ENCODE measurements at regions not wholly inside any gene's neighbourhood (a gene's known extent, or its start where the extent isn't known, plus 50 kb on each side); places are given as distances from the start of the nearest gene placed in this dataset.
"Not testable (repeated sequence)": the region's sequence is repeated elsewhere in the genome, so short reads cannot be mapped to it uniquely, and the experiment has no call there.

DNA sequence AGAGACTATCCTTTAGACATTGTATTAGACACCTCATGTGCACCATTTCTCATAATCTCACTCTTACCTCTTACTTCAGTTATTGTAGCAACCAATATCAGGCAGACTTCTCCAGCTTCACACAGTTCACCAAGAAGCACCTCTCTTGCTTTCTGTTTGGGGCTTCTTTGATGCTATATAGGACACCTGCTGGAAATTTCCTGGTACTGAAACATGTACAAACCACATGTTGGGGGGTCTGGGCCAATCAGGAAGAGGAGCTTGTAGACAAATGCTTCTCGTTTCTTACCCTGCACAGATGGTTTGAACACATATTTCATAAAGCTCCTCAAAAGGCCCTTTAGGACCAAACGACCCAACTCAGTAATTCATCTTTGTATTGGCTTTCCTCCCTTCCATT lies 212.1 kb downstream of the IZUMO3 start:
- no peak for DNase-seq

DNA sequence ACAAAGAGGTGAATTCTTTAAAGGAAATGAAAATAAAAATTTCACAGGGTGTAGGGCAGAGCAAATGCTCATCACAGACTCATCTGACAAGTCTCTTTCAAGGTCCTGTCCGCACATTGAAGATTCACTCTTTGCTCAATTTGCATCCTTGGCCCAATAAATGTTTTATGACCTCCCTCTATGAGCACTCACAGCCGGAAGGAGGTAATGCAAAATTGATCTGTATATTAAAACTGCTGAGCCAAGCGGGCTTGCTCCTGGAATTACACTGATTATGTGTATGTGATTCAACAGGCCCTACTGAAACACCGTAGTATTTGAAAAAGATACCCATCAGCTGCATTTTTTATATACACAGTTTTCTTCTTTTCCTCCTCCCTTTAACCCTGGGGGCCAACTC lies 246.8 kb downstream of the IZUMO3 start:
- no peak for DNase-seq

DNA sequence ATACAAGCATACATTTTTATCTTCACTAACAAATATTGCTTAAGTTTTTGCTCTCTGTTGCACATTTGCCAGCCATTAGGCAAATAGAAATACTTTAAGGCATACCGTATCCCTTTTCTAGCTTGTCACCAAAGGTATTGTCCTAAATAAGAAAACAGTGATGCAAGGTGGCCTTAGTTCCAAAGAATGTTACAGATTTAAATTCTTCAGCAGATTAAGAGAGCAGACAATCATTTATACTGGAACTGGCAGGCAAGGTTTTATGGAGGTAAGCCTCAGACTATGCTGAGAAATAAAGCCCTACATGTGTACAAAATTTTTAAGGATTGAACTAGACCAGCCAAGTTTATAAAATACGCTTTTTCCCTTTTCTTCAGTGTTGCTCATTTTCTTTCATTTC lies 247.8 kb downstream of the IZUMO3 start:
- DNase-seq = no peak

DNA sequence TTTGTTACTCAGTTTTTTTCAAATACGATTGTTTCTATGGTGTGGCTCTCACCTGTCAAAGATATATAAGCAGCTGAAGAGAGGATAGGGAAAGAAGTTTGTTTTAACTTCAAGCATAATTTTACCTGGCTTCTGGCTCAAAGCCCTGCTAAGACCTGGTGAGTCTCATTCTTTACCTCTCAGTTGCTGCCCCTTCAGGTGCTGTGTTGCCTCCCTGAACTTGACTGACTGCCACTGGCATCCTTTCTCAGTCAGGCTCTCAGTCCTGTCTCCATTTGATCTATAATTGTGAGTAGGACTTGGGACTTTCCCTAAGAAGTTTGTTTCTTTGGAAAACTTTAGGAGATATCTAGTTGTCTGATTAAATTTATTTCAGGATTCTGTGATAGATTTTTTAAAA lies 249.6 kb downstream of the IZUMO3 start:
- no peak for DNase-seq

DNA sequence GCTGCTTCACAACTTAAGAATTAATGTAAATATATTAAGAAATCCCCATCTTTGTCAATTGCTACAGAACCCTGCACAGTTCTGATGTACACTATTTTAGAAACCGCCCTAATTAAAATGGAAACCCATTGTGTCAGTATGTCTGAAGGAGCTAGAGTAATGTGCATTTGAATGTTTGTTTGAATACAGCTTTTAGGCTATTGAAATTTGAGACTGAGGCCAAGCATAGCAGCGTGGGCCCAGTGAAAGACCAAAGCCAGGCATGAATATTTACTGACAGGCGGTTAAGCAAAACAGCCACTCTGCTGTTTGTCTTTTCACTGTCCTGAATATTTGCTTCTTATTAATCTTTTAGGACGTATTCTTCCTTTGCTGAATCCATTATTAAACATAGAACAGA lies 252.3 kb downstream of the IZUMO3 start:
- DNase-seq = no peak

DNA sequence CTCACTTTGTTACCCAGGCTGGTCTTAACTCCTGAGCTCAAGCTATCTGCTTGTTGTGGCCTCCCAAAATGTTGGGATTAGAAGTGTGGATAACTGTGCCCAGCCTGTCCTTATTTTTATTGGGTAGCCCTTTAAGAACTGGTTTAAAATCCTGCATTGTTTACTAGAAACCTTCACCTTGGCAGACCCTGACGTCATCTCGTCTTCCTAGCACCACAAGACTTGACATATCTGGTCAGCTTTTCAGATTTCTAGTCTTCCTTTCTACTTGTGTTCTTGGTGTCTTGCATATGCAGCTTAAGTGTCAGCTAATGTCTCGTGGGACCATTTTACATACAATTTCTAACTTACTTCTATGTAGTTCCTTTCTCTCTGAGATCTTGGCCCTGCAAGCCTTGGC lies 258.9 kb downstream of the IZUMO3 start:
- no peak for DNase-seq

DNA sequence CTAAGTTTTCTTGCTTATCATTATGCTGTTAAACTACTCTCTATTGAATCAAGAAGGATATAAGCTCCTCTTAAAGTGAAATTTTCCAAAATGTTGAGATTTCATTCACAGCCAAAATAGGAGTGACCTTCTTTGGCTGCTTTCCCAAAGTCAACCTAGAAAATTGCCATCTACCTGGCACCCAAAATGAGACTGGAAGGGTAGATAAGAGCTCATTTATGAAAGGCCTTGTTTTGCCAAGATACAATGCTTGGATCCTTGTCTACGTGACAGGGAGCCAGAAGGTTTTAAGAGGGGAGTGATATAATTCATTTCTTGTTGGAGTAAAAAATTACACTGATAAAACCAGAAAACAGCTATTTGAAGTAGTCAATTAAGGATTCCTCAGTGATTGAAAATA lies 287.1 kb downstream of the IZUMO3 start:
- no peak for DNase-seq

DNA sequence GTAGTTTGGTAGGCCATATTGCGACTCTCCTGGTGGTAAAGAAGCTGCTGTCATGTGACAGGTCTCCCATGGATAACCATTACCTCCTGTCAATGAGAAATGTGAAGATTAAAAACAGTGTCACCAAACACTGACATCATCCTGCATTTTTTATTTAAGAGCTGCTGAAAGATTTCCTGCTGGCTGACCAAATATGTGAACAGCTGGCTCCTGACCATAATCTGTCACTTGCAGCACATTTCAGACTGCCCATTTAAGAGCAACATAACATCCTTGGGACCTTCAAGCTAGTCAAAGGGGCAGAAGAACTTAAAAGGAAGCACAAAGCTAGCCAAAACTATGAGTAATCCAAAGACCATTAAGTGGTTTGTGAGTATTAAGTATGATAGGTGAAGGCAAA lies 288.0 kb downstream of the IZUMO3 start:
- no peak for DNase-seq

DNA sequence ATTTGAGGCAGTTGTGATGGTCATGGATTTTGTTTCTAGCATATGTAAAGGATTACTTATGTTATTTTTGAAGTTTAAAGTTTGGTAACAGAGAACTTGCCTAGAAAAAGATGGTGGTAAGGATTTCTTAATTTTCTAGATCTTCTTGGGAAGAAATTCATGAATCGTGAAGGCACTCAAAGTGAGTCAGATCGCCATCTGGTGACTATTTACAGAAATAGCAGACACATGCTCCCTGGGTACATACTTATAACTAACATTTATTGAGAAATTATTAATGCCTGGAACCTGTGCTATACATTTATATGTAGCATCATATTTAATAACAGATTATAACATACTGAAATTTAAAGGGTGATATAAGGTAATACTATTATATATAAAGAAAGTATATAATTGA lies 299.7 kb downstream of the IZUMO3 start:
- DNase-seq = no peak

DNA sequence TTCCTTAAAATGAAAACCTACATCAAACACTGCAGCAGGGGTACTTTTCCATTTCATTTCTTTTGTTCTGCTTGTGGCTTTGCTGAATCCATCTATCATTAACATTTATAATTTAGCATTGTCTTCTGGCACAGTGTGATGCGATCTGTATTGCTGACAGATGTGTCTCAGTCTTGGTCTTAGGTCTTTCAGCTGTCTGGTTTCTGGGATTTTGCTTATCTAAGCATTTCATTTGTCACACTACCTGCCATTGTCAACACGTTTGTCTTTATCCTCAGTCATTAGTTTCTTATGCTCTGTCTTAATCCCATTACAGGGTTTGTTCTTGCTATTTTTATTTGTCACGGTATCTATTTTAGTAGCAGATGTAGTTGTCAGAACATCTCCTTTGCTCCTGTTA lies 303.1 kb downstream of the IZUMO3 start:
- DNase-seq = no peak

DNA sequence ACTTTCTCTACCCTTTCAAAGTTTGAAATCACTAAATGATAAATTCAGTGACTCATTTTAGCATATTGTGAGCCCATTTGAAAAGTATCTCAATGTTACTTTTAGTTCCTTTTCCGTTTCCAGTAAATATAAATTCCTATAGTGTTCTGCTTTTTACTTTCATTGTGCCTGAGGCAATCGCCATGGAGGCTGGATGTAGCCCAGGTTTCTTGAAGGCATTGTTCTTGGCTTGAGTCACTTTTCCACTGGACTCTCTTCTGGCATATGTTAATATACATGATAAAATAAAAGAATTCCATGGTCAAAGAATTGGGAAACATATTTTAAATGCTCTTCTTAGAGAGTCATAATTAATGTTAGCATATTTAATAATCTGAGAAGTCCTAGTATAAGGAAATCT lies 327.0 kb downstream of the IZUMO3 start:
- no peak for DNase-seq

DNA sequence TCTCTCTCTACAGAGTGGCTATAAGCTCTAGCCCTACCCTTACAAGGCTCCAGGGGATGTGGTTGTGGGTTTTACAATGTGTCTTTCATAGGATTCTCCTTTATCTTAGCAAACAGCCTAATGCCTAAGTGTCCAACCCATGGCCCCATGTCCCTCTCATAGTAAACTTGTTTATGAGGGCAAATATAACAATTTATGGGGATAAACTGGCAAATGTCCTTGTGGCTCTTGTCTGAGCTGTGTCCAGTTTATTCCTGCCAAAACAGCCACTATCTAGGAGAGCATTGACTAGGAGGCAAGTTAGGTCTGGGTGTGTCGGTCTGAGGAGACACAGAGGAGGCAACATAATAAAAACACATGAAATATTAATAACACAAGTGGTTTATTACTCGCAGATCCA lies 335.1 kb downstream of the IZUMO3 start:
- DNase-seq = no peak

DNA sequence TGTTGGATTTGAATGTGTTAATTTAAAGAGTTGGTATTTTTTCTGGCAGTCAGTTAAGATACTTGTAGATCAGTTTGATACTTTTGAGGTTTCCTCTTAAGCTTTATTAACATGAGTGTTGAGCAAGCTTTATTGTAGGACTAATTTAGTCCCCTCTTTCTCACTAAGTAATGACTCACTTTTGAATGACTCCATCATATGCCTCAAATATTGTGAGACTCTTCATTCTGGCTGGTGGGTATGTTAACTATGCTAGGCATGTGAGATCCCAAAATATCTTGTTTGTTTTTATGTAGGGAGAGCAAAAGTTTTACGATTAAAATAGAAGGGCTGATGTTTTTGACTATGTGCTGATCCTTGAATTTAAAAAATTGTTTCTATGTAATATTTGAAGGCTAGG lies 355.7 kb downstream of the IZUMO3 start:
- no peak for DNase-seq

DNA sequence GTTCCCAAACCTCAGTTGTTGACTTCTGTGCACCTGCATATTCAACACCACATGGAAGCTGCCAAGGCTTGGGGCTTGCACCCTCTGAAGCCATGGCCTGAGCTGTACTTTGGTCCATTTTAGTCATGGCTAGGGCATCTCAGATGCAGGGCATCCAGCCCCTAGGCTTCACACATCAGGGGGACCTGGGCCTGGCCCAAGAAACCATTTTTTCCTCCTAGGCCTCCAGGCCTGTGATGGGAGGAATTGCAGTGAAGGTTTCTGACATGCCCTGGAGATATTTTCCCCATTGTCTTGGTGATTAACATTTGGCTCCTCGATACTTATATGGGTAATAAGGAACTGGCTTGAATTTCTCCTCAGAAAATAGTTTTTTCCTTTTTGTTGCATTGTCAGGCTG lies 354.5 kb upstream of the ELAVL2 start:
- DNase-seq = not testable (repeated sequence)

DNA sequence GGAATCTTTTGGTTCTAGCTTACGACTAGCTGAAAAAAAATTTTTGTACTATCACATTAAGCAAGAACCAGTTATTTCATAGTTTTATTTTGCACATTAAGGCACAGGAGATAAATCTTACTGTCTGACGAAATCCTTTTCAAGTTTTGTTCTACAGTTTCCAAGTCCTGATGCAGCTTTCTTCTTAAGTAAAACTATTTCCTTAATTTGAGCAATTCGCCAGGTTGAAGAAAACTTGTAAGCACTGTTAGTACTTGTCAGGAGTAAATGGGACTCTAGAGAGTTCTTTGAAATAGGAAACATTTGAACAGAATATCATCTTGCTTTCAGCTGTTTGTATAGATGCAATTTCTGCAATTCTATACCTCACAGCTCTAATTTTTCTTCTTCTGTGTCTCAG lies 318.8 kb upstream of the ELAVL2 start:
- DNase-seq = no peak

DNA sequence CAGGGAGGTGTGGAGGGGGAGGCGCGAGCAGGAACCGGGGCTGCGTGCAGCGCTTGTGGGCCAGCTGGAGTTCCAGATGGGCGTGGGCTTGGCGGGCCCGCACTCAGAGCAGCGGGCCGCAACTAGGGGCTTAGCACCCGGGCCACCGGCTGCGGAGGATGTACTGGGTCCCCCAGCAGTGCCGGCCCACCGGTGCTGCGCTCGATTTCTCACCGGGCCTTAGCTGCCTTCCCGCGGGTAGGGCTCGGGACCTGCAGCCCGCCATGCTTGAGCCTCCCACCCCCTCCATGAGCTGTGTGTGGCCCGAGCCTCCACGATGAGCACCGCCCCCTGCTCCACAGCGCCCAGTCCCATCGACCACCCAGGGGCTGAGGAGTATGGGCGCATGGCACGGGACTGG lies 309.0 kb upstream of the ELAVL2 start:
- not testable (repeated sequence) for DNase-seq

DNA sequence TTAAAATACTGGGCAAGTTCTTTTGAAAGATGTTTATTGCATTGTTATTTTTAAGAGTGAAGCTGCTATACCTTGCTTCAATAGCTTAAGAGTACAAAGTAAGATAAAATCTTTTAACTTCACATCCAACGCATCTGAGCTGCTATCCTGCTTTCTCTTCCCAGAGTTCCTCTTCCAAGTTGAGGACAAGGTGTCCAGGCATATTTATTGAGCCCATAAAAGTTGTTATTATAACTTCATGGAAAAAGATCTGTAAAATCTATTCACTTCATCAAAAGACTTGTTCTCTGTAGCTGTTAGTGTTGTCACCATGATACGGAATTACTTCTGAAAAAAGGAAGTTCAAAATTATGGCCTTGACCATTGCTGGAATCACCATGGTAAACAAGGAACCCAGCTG lies 306.2 kb upstream of the ELAVL2 start:
- no peak for DNase-seq

DNA sequence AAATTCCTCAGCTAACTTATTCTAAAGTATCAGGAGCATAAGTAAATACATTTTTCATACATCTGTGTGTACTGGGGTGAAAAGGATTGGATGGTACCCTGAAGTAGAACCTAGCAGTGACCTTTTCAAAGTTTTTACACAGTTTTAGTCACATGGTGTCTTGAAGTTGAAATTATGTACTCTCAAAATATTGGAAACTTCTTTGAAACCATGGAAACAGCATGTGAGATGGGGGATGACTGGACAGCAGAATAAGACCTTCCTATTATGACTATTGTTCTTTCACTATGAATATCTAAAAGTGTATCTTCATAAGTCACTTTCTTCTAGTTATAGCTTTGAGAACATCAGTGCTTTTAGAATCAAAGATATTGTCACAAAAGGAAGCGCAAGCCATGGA lies 301.5 kb upstream of the ELAVL2 start:
- no peak for DNase-seq

DNA sequence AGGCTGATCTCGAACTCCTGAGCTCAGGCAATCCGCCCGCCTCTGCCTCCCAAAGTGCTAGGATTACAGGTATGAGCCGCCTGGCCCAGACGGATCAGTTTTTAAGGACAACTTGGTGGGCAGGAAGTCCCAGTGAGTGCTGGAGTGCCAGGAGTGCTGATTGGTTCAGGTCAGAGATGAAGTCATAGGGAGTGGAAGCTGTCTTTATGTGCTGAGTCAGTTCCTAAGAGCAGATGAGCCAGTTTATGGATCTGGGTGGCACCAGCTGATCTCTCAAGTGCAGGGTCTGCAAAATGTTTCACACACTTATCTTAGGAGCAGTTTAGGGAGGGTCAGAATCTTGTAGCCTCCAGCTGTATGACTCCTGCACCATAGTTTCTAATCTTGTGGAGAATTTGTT lies 292.1 kb upstream of the ELAVL2 start:
- DNase-seq = no peak

DNA sequence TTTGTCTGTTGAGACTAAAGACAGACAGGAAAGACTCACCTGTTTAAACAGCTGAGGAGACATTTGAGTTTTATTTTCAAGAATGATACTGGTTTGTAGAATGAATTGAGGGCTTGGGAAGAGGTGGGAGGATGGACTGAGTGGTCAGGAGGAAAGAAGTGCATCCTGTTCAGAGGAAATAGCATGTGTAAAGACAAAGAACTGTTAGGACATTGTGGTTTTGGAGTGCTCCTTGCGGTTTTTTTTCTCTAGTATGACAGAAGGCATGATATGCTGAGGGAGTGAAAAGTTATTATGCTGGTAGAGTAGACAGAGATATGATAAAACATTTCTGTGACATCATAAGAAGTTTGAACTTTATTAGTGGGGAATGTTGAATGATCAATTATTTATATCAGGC lies 270.7 kb upstream of the ELAVL2 start:
- no peak for DNase-seq

DNA sequence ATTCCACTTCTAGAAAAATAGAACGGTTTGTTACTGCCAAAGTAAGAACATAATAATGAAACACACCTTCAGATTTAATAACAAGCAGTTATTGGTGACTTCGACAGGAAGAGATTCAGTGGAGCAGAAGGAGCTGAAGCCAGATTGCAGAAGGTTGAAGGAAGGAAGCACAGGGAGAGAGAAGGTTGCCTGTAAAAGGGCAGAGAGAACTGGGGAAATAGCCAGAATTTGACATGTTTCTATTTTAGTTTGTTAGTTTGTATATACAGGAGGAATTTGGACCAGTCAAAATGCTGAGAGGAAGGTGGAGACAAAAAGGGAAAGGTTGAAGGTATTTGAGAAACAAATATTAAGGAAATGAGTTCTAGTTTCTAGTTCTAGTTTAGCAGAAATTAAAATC lies 269.2 kb upstream of the ELAVL2 start:
- no peak for DNase-seq

DNA sequence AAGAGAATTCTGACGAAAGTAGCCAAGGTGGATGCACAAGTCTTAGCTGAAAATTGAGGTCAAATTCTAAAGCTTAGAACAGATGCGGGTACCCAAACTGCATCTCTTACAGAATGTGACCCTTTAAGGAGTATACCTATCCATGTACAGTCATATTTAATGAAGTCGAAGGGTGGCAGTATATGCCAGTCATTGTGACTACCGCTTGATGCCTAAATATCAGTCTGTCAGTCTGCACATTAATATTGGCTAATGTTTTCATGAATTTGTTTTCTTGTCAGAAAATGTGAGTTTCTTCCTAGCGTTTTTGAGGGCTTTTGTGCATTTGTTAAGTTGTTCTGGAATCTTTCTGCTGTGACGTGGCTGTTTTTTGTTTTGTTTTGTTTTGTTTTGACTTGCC lies 264.5 kb upstream of the ELAVL2 start:
- no peak for DNase-seq

DNA sequence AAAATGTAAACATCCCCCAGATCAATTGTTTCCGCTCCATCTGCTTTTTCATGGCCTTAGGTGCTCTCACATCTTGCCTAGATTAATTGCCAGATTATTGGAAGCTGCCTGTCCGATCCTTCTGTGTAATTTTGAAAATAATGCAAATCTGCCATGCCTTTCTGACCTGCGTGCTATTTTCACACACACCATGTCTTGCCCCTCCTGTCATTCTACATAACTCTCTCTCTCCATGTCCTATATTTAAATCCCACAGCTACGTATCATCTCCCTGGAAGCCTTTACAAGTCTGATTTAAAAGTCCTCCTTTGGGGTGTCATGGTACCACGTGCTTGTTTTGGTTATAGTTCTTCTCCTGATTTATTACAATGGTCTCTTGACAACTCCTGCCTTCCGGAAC lies 247.6 kb upstream of the ELAVL2 start:
- DNase-seq = no peak

DNA sequence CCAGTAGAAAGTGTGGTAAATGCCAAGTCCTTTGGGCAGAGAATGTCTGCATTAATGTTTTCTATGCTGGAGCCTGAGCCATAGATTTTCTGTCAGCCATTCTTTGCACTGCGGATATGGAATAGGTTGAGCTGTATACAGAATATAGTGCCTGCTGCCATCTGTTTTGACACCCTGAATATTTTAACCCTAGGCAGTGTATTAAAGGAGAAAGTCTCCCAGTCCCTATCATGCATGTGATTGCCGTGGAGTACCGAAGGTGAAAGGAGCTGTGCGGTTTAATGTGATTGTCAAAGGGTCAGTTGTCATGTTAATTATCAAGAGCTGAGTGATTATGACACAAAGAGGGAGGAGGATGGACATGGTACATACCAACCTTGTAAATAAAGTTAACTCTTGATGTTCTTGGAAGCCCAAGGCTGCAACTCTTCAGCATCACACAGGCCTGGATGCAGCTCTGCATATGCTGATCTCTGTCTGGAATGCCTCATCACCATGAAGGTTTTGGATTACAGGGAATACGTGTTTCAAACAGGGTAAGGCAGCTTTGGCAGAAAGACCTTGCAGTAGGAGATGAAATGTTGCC lies 247.1 kb upstream of the ELAVL2 start:
- DNase-seq = no peak

DNA sequence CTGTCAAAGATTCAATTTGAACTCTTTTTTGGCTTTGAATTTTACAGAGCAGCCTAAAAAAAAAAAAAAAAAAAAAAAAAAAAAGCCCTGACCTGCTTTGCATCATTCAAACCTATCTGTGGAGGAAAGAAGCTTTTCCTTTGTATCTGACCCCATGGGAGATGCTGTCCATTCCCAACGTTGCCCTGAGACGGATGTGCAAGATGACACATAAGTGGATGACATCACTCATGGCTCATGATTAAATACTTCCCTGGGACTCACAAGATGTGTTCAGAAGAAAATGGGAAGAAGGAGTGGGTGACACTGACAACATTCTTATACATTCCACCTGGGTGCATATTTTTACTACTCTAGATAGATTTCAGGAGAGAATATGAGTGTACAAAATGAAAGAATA lies 245.7 kb upstream of the ELAVL2 start:
- no peak for DNase-seq

DNA sequence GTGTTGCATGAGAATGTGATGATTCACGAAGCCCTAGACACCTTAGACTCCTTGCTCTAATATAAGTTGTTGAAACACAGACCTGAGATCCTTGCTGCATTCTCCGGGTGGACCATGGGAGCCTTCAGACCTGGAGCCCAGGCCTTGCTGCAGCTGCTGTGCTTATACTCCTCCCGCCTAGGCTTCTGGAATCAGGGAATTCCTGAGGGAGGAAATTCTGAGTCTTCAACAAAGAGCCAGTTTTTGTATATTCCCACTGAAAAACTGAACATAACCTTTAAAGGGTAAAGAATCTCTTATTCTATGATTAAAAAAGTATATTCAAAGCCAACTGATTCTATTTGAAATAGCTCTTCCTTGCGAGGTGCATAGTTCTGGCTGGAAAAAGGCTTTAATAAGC lies 245.1 kb upstream of the ELAVL2 start:
- DNase-seq = no peak
